ENCODE measurements at regions not wholly inside any gene's neighbourhood (a gene's known extent, or its start where the extent isn't known, plus 50 kb on each side); places are given as distances from the start of the nearest gene placed in this dataset.

- DNase-seq: no peak
- intact Hi-C loops (cut with DNase I): no loop called here
- ATAC-seq: peak in 1 of 2 donors; percentile 37
These were observed 160.5 kb downstream of the BTG1 start for GRCh38 chr12:91985002-91985787.

DNA sequence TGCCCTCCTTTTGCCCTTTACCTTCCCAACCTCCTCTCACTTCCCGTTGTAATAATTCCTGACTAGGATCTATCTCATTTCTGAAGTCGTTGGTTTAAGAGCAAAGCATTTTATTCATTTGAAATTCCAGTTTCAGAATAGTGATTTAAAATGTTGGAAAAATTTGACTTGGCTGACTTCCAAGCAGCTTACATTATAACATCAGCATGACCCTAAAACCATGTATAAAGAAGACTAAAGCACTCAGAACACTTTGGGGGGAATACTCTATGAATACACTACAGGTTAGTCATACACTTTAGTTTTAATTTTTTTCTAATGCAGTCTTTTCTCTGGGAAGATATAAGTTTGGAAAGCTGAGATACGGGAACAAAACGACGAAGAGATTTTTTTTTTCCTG lies 161.1 kb downstream of the BTG1 start:
- no peak for DNase-seq
- intact Hi-C loops (cut with DNase I): no loop called here

GRCh38 chr12:91983935-91984334 lies 161.7 kb downstream of the BTG1 start:
- no peak for DNase-seq
- no peak for ATAC-seq
- intact Hi-C loops (cut with DNase I): no loop called here

More for the DNA sequence above, 161.1 kb downstream of the BTG1 start:
- ATAC-seq: no peak

- ATAC-seq (peak in 1 of 2 donors; percentile 53), DNase-seq (no peak)
- intact Hi-C loops (cut with DNase I): no loop called here
These were observed 162.7 kb downstream of the BTG1 start for GRCh38 chr12:91982946-91983345.

- ATAC-seq: peak in 1 of 2 donors; percentile 25
- DNase-seq: no peak
- intact Hi-C loops (cut with DNase I): no loop called here
These were observed 165.2 kb downstream of the BTG1 start for GRCh38 chr12:91980389-91980821.

DNA sequence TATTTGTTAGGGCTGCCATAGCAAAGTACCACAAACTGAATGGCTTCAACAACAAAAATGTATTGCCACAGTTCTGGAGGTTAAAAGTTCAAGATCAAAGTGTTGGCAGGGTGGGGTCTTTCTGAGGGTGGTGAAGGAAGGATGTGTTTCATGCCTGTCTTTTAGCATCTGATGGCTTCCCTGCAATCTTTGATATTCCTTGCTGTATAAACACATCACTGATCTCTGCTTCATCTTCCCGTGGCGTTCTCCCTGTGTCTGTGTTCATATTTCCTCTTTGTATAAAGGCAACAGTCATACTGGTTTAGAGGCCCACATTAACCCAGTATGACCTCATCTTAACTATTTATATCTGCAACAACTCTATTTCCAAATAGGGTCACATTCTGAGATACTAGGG lies 167.5 kb downstream of the BTG1 start:
- ATAC-seq (no peak), DNase-seq (no peak)
- intact Hi-C loops (cut with DNase I): no loop called here

- intact Hi-C loops (cut with DNase I): no loop called here
- ATAC-seq (no peak), DNase-seq (no peak)
These were observed 169.8 kb downstream of the BTG1 start for GRCh38 chr12:91975891-91976290.

DNA sequence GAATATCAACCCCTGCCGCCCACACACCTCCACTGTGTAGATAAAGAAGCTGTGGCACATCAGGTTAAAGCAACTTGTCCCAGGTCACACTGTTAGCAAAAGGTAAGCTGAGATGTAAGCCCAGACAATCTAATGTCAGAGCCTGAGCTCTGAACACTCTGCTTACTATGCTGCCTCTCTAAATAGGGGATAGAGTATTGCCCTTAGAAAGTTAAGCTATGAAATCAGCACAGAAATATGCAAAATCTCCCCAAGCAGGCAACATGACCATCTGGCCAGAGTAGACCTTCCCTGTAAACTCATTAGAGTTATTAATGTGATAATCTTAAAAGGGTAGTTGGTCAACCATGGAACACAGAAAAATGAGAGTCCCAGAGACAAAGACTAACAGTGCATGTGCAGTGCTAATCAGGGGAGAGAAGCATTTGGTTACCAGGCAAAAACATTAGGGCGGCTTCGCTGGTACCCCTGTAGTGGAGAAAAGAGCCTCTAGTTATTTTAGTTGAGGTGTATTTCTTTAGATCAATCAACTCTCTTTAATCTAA lies 171.0 kb downstream of the BTG1 start:
- DNase-seq: no peak
- intact Hi-C loops (cut with DNase I): no loop called here

DNA sequence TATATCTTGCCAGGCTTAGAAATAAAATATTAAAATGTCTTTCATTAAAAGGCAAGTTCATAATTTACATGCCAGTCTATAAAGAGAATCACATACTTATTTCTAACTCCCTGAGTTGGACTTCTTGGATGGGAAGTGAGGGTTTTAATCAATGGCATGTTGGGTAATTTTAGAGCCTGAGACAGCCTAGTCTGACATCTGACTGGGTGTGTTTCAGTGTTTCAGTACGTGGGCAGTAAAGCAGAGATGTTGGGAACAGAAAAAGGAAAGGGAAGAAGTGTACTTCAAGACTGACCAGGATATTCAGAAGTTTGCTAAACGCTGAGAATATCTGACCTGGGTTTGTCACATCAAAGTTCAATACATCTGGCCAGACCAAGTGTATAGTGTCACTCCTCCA lies 171.8 kb downstream of the BTG1 start:
- intact Hi-C loops (cut with DNase I): no loop called here
- DNase-seq (no peak), ATAC-seq (no peak)

More for the DNA sequence above, 171.0 kb downstream of the BTG1 start:
- no peak for ATAC-seq

DNA sequence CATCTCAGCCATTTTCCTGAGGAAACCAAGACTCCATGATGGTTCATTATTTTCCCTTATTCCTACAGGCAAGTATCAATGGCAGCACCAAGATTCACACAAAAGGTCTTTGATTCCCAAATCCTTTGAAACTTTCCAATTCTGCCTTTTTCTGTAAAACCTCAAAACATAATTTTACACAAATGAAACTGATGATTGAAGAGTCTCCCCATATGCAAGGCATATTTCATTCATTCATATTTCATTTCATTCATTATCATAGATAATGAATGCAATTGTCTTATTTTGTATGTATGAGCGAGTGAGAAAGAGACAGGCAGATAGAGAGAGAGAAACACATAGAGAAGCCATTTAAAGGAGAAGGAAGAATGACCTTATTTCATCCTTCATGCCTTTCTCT lies 172.8 kb downstream of the BTG1 start:
- no peak for ATAC-seq
- intact Hi-C loops (cut with DNase I): no loop called here
- no peak for DNase-seq

GRCh38 chr12:91968777-91969171 lies 176.9 kb downstream of the BTG1 start:
- DNase-seq (no peak), ATAC-seq (no peak)
- intact Hi-C loops (cut with DNase I): no loop called here

- intact Hi-C loops (cut with DNase I): no loop called here
- no peak for DNase-seq
- ATAC-seq: no peak
These were observed 177.4 kb downstream of the BTG1 start for GRCh38 chr12:91968076-91968776.

DNA sequence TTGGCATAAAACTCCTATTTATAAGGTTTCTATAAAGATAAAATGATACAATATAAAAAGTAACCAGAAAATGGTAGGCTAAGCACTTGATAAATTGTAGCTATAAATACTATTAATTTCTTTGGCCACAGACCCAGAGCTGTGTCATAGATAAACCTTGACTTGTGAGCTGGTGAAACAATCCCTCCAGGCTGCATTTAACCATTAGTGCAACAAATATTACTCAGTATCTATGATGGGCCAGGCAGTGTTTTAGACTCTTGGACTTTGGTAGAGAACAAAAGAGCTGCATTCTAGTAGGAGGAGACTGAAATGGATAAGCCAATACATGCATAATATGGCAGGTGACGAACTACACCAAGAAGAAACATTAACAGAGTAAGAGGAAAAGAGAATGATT lies 178.1 kb downstream of the BTG1 start:
- intact Hi-C loops (cut with DNase I): no loop called here
- DNase-seq (no peak), ATAC-seq (peak in 1 of 2 donors; percentile 38)

- DNase-seq: no peak
- intact Hi-C loops (cut with DNase I): no loop called here
- ATAC-seq: no peak
These were observed 179.9 kb downstream of the BTG1 start for GRCh38 chr12:91965781-91966180.

GRCh38 chr12:91964501-91964900 lies 181.1 kb downstream of the BTG1 start:
- DNase-seq: no peak
- no peak for ATAC-seq
- intact Hi-C loops (cut with DNase I): no loop called here

DNA sequence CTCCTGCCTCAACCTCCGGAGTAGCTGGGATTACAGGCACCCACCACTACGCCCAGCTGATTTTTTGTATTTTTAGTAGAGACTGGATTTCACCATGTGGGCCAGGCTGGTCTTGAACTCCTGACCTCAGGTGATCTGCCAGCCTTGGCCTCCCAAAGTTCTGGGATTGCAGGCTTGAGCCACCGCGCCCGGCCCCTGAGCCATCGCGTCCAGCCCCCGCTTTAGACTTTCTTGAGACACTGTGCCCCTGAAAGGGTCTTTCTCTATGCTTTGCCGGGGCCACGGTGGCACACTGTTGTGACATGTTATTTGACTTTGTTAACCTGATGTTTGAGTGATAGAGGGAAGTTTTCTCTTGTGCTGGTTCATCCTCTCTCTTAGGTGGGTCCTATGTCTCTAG lies 186.4 kb downstream of the BTG1 start:
- DNase-seq (no peak), ATAC-seq (no peak)
- intact Hi-C loops (cut with DNase I): no loop called here

DNA sequence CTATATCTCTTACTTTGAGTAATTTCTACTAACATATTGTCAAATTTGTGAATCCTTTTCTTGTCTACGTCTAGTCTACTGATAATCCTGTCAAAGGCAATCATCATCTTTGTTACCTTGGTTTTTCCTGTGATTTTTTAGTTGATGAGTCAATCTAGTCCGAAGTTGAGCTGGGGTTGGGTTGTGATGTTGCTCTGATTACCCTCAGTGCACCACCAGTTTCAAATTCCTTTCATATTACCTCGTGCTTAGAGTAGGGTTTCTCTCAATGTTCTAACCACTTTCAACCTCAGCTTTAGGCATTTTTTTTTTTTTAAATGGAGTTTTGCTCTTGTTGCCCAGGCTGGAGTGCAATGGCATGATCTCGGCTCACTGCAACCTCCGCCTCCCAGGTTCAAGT lies 186.8 kb downstream of the BTG1 start:
- intact Hi-C loops (cut with DNase I): no loop called here
- no peak for DNase-seq
- ATAC-seq: peak in 1 of 2 donors; percentile 64

- intact Hi-C loops (cut with DNase I): no loop called here
- ATAC-seq (no peak), DNase-seq (no peak)
These were observed 190.9 kb downstream of the BTG1 start for GRCh38 chr12:91954747-91955146.

DNA sequence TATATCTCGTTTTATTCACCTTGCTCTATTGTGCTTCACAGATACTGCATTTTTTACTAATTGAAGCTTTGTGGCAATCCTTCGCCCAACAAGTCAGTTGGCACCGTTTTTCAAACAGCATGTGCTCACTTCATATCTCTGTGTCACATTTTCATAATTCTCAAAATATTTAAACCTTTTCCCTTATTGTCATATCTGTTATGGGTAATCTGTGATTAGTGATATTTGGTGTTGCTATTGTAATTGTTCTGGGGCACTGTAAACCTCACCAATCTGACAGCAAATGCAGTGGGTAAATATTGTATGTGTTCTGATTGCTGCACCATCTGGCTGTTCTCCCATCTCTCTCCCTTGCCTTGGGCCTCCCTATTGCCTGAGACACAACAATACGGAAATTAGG lies 191.3 kb downstream of the BTG1 start:
- no peak for DNase-seq
- no peak for ATAC-seq
- intact Hi-C loops (cut with DNase I): no loop called here

DNA sequence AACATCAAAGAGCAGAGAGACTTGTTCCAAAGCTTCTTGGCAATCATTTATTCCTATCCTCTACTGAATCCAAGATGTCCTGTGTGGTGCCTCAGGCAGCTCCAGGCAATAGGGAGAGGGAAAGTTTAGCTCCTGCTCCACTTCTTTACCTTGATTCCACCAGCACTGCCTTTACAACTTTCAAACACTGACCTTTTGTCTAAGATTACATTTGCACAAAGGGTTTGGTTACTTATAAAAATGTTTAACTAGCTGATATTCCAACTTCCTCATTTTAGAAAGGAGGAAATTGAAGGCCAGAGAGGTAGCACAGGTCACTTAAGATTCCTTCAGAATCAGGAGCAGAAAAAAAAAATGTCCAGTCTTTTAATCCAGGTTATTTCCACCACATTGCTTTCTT lies 192.7 kb downstream of the BTG1 start:
- no peak for DNase-seq
- ATAC-seq: no peak
- intact Hi-C loops (cut with DNase I): no loop called here

DNA sequence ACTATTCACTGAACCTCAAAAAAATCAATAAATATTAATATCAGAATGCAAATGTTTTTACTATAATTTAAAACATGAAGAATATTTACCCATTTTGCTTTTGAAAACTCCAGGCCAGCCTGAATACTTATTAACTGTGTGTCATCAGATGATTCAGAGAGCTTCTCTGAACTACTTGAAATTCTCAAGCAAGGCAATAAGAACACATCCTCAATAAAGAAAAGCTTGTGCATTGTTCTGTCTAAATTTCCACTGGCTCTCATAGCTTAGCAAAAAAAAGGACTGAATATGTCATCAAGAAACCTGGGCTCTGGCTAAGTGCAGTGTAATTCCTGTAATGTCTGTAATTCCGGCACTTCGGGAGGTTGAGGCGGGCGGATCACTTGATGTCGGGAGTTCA lies 194.1 kb downstream of the BTG1 start:
- intact Hi-C loops (cut with DNase I): no loop called here
- ATAC-seq: no peak

More for the DNA sequence above, 194.1 kb downstream of the BTG1 start:
- DNase-seq: no peak
